ENCODE measurements at regions not wholly inside any gene's neighbourhood (a gene's known extent, or its start where the extent isn't known, plus 50 kb on each side); places are given as distances from the start of the nearest gene placed in this dataset.

- no peak overlapping the region for H3K27ac ChIP-seq (ENCODE audit: low read depth, low read length)
- H3K27me3 ChIP-seq (ENCODE audit: insufficient read depth, low read length), result peaks cover 18% of the 10 kb centered on the region
- ChIA-PET RAD21 (ENCODE audit: low non-redundant PET in 1 of 2, low total read pairs in 2 of 2, uncharacterized antibody in 2 of 2, unreplicated experiment in 2 of 2) (no interaction called here), CTCF (no interaction called here), POLR2A (no interaction called here)
- H3K36me3 ChIP-seq (ENCODE audit: control insufficient read depth in 1 of 2, insufficient read depth in 2 of 2, low read length in 2 of 2), result no peaks in the 10 kb centered on the region
- H3K9ac ChIP-seq (ENCODE audit: low read length), result no peak overlapping the region
- no peaks in the 10 kb centered on the region for H3K4me1 ChIP-seq (ENCODE audit: control insufficient read depth in 1 of 2, insufficient read depth in 2 of 2, low read length in 2 of 2)
- no peaks in the 10 kb centered on the region for H3K79me2 ChIP-seq (ENCODE audit: insufficient read depth, low read length)
- H4K20me1 ChIP-seq (ENCODE audit: insufficient read depth), result no peaks in the 10 kb centered on the region
- ATAC-seq, result no peak
- H3K4me3 ChIP-seq (replicated peaks in 1 of 2; ENCODE audit: low read depth in 1 of 2, low read length in 2 of 2), result no peak overlapping the region
- H3K9me2 ChIP-seq (ENCODE audit: insufficient read depth), result no peaks in the 10 kb centered on the region
- no peak overlapping the region for H3K4me2 ChIP-seq (ENCODE audit: low read length)
- no peak for DNase-seq (ENCODE audit: low read depth, low spot score)
- intact Hi-C loops (cut with micrococcal nuclease), result no loop called here
- no peaks in the 10 kb centered on the region for H3K9me3 ChIP-seq (ENCODE audit: control insufficient read depth in 1 of 2, insufficient read depth in 1 of 2, low read depth in 1 of 2, low read length in 2 of 2)
- H2AFZ ChIP-seq (ENCODE audit: low read depth, low read length, poor library complexity, severe bottlenecking), result no peak overlapping the region
- TF ChIP-seq ELF1 (IDR thresholded peaks at IDR 0.05; ENCODE audit: borderline replicate concordance, low read depth), result no peak
- TF ChIP-seq EGR1 (IDR thresholded peaks at IDR 0.05; ENCODE audit: low read depth), result no peak
- no peak for TF ChIP-seq SRF (IDR thresholded peaks at IDR 0.05; ENCODE audit: low read depth)
- no peak for TF ChIP-seq REST (IDR thresholded peaks at IDR 0.05; ENCODE audit: low read depth)
- TF ChIP-seq ZNF274 (IDR thresholded peaks at IDR 0.05; ENCODE audit: low read depth, low read length), result no peak
- no peak for TF ChIP-seq SP1 (IDR thresholded peaks at IDR 0.05; ENCODE audit: low read depth)
- no peak for TF ChIP-seq JUND (IDR thresholded peaks at IDR 0.05)
- TF ChIP-seq, protein P1, sequence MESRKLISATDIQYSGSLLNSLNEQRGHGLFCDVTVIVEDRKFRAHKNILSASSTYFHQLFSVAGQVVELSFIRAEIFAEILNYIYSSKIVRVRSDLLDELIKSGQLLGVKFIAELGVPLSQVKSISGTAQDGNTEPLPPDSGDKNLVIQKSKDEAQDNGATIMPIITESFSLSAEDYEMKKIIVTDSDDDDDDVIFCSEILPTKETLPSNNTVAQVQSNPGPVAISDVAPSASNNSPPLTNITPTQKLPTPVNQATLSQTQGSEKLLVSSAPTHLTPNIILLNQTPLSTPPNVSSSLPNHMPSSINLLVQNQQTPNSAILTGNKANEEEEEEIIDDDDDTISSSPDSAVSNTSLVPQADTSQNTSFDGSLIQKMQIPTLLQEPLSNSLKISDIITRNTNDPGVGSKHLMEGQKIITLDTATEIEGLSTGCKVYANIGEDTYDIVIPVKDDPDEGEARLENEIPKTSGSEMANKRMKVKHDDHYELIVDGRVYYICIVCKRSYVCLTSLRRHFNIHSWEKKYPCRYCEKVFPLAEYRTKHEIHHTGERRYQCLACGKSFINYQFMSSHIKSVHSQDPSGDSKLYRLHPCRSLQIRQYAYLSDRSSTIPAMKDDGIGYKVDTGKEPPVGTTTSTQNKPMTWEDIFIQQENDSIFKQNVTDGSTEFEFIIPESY (IDR thresholded peaks at IDR 0.05; ENCODE audit: extremely low read depth, insufficient replicate concordance, low read length), result no peak
- no peak for TF ChIP-seq SIN3A (IDR thresholded peaks at IDR 0.05; ENCODE audit: low read depth)
- no peak for TF ChIP-seq YY1 (IDR thresholded peaks at IDR 0.05; ENCODE audit: extremely low read depth, insufficient replicate concordance, low read depth, low read length)
- no peak for TF ChIP-seq POLR2AphosphoS5 (IDR thresholded peaks at IDR 0.05; ENCODE audit: low read depth, low read length)
- TF ChIP-seq CBX3 (IDR thresholded peaks at IDR 0.05; ENCODE audit: low read depth), result no peak
- TF ChIP-seq ATF3 (IDR thresholded peaks at IDR 0.05), result no peak
- TF ChIP-seq CEBPB (IDR thresholded peaks at IDR 0.05; ENCODE audit: low read depth), result no peak
- TF ChIP-seq FOSL1 (IDR thresholded peaks at IDR 0.05; ENCODE audit: low read depth), result no peak
- no peak for TF ChIP-seq CTCF (IDR thresholded peaks at IDR 0.05 in 2 of 3, conservative IDR thresholded peaks at IDR 0.05 in 1 of 3; ENCODE audit: borderline replicate concordance in 1 of 3, insufficient read depth in 1 of 3, low read depth in 2 of 3, low read length in 2 of 3)
- no TSS peak for BruUV-seq (replicated peaks)
Observed at GRCh38 chr11:112889446-112889845, 71.8 kb upstream of the NCAM1 start.

Measured in HCT116 (cell line).